ENCODE measurements at regions not wholly inside any gene's neighbourhood (a gene's known extent, or its start where the extent isn't known, plus 50 kb on each side); places are given as distances from the start of the nearest gene placed in this dataset.

DNA sequence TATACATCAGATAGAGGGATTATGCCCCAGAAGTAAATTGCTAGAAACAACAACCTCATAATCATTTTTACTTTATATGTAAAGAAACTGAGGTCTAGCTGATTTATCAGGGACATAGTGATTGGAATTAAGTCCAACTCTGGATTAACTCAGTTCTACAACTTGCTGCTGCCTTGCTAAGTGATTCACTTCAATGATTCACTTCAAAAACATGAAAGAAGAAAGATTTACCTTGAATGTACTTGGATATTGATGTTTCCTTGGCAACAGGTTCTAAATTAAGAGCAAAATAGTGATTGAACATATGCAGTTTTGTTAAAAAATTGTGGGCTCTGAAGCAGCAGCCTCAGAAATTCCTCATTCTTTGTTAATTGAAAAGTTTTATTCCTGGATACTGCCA lies 99.8 kb upstream of the H2AZ1 start:
- DNase-seq (ENCODE audit: low read depth): peak; percentile 48
- TF ChIP-seq, protein P1, sequence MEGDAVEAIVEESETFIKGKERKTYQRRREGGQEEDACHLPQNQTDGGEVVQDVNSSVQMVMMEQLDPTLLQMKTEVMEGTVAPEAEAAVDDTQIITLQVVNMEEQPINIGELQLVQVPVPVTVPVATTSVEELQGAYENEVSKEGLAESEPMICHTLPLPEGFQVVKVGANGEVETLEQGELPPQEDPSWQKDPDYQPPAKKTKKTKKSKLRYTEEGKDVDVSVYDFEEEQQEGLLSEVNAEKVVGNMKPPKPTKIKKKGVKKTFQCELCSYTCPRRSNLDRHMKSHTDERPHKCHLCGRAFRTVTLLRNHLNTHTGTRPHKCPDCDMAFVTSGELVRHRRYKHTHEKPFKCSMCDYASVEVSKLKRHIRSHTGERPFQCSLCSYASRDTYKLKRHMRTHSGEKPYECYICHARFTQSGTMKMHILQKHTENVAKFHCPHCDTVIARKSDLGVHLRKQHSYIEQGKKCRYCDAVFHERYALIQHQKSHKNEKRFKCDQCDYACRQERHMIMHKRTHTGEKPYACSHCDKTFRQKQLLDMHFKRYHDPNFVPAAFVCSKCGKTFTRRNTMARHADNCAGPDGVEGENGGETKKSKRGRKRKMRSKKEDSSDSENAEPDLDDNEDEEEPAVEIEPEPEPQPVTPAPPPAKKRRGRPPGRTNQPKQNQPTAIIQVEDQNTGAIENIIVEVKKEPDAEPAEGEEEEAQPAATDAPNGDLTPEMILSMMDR (IDR thresholded peaks at IDR 0.05; ENCODE audit: insufficient read depth, low read depth, low read length, missing control alignments): no peak
- H3K4me3 ChIP-seq (ENCODE audit: low read length): no peak overlapping the region

DNA sequence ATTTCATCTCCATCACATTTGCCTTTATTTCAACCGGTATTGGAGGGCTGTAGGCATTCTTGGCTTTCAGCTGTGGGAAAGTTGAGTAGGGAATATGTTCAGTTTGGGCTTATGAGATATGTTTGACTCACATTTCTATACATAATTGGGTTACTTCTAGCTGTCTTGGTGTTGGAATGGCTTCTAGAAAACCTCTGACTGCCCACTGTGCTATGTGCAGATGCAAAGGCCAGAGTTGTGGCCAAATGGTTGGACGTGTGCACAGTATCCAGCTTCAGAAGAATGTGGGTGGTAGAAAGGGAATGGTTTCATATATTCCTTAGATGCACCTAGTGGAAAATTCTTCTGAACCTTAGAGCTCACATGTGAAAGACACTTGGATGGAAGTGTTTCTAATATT lies 92.6 kb upstream of the H2AZ1 start:
- H3K4me3 ChIP-seq (ENCODE audit: low read length): no peak overlapping the region
- no peak for DNase-seq (ENCODE audit: low read depth)
- TF ChIP-seq, protein P1 (IDR thresholded peaks at IDR 0.05; ENCODE audit: insufficient read depth, low read depth, low read length, missing control alignments): no peak

DNA sequence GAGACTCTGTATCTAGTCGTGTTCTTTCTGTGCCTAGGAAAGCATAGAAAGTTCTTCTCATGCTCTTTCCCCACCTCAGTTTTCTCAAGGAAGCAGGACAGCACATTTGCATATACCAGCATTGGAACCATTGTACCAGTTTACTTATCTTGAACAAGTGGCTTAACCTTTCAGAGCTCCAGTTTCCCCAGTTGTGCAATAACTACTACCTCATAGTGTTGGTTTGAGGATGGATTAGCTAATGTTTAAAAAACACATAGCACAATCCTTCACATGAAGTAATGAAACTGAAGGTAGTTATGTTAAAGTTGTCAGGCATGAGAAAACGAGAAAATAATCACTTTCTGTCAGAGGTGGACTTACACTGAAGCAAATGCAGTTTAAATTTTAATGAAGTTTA lies 92.2 kb upstream of the H2AZ1 start:
- TF ChIP-seq, protein P1 (IDR thresholded peaks at IDR 0.05; ENCODE audit: insufficient read depth, low read depth, low read length, missing control alignments): no peak
- no peak overlapping the region for H3K4me3 ChIP-seq (ENCODE audit: low read length)
- peak; percentile 58 for DNase-seq (ENCODE audit: low read depth)

DNA sequence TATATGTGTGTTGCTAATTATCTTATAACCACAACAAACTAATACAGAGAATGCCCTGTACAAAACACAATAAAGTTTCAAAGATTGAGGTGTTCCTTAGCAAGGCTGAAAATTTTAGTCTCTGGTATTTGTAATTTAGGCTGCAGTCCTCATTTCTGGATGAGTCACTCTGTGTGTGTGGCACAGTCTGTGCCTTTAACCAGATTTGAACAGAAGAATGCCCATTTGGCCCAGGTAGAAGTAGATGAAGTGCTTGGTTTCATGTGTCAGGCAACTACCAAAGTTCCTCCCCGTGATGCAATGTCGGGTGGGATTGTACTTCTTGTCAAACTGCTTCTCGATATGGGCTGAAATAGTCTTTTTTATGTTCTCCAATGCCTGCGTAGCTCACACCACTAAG lies 91.6 kb upstream of the H2AZ1 start:
- no peak overlapping the region for H3K4me3 ChIP-seq (ENCODE audit: low read length)
- DNase-seq (ENCODE audit: low read depth): peak; percentile 25
- TF ChIP-seq, protein P1 (IDR thresholded peaks at IDR 0.05; ENCODE audit: insufficient read depth, low read depth, low read length, missing control alignments): no peak

DNA sequence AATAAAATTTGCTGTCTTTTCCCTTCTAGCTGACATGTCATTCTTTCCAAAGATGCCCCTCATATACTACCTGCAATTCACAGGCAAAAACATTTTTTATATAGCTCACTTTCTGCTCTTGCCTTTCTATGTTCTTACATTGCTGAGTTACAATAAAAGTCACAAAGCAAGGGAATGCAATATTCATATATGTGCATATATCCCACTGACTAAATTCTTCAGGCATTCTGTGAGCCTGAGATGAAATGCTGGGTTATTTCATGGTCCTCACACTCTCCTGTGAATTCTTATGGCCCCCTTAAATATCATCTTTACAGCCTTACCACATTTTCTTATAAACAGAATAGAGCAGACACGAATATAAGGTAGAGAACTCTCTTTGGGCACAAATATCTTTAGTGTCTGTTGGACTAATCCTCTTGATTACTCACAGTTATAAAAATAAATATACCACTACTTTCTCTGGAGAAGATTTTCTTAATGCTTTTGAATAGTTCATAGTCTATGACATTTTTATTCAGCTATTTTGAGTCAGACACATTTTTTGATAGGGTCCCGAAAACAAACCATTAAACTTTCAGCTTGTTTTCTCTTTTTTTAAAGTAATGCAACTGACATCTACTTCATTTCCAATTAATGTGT lies 84.1 kb upstream of the H2AZ1 start:
- TF ChIP-seq, protein P1 (IDR thresholded peaks at IDR 0.05; ENCODE audit: insufficient read depth, low read depth, low read length, missing control alignments): no peak
- DNase-seq (ENCODE audit: low read depth): no peak
- no peak overlapping the region for H3K4me3 ChIP-seq (ENCODE audit: low read length)

DNA sequence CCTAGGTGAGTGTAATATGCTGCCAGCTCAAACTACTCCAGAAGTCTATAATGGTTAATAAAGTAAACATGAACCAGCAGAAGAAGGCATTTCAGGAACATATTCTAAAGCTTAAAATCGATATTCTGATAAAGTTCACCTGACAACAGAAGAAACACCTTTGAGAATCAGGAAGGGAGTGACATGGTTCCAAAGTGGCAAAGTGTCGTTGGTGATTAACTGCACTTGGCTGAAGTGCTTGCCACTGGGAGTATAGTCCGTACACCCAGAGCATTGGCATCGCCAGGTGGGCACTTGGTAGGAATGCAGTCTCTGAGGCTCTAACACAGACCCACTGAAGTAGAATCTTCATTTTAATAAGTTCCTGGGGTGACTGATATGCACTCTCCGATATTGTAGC lies 76.0 kb upstream of the H2AZ1 start:
- no peak overlapping the region for H3K4me3 ChIP-seq (ENCODE audit: low read length)
- no peak for DNase-seq (ENCODE audit: low read depth)
- TF ChIP-seq, protein P1 (IDR thresholded peaks at IDR 0.05; ENCODE audit: insufficient read depth, low read depth, low read length, missing control alignments): no peak

DNA sequence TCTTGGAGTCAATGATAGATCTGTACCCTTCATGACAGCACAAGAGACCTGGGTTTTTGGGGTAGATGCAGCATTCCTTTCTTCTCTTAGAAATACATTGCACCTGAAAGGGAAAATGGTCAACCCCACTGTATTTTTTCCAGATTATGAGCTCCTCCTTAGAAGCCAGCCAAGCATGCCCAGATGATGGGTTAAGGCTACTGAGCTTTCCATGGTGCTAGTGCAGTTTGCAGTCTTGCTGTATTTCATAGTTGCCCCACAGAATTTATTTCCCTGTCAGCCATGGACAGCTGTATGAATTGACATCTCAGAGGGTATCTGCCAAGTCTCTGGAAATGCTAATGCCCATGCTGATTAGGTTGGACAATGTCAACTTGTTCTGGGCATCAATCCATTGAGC lies 73.7 kb upstream of the H2AZ1 start:
- no peak for DNase-seq (ENCODE audit: low read depth)
- no peak overlapping the region for H3K4me3 ChIP-seq (ENCODE audit: low read length)
- TF ChIP-seq, protein P1 (IDR thresholded peaks at IDR 0.05; ENCODE audit: insufficient read depth, low read depth, low read length, missing control alignments): no peak
